ENCODE measurements at regions not wholly inside any gene's neighbourhood (a gene's known extent, or its start where the extent isn't known, plus 50 kb on each side); places are given as distances from the start of the nearest gene placed in this dataset.
"Not testable (repeated sequence)": the region's sequence is repeated elsewhere in the genome, so short reads cannot be mapped to it uniquely, and the experiment has no call there.

- Histone ChIP-seq H3K36me3 (no peaks in the 10 kb centered on the region), H3K4me3 (no peak overlapping the region), H3K27me3 (no peaks in the 10 kb centered on the region), H3K9me3 (no peaks in the 10 kb centered on the region), H3K27ac (no peak overlapping the region), H3K4me1 (no peaks in the 10 kb centered on the region)
- intact Hi-C loops (cut with DNase I; ENCODE audit: low total_unique reads): no loop called here
- no peak for TF ChIP-seq POLR2AphosphoS5 (IDR thresholded peaks at IDR 0.05)
- TF ChIP-seq POLR2A (IDR thresholded peaks at IDR 0.05): no peak
- no peak for TF ChIP-seq CTCF (IDR thresholded peaks at IDR 0.05)
- DNase-seq (ENCODE audit: low spot score in 2 of 2): no peak
Measured at GRCh38 chr21:14673649-14674048, 127.5 kb upstream of the SAMSN1 start.

- Histone ChIP-seq H3K27ac (no peak overlapping the region), H3K36me3 (no peaks in the 10 kb centered on the region), H3K4me3 (no peak overlapping the region), H3K27me3 (no peaks in the 10 kb centered on the region), H3K9me3 (no peaks in the 10 kb centered on the region), H3K4me1 (no peaks in the 10 kb centered on the region)
- no peak for TF ChIP-seq CTCF (IDR thresholded peaks at IDR 0.05)
- TF ChIP-seq POLR2AphosphoS5 (IDR thresholded peaks at IDR 0.05): no peak
- TF ChIP-seq POLR2A (IDR thresholded peaks at IDR 0.05): no peak
- intact Hi-C loops (cut with DNase I; ENCODE audit: low total_unique reads): no loop called here
- DNase-seq (ENCODE audit: low spot score in 2 of 2): no peak
Measured at GRCh38 chr21:14672466-14672865, 126.4 kb upstream of the SAMSN1 start.

GRCh38 chr21:14670409-14670808, 124.3 kb upstream of the SAMSN1 start:
- intact Hi-C loops (cut with DNase I; ENCODE audit: low total_unique reads): no loop called here
- H3K27me3 ChIP-seq: no peaks in the 10 kb centered on the region

GRCh38 chr21:14669092-14669491, 123.0 kb upstream of the SAMSN1 start:
- H3K9me3 ChIP-seq; H3K4me1 ChIP-seq; intact Hi-C loops (cut with DNase I; ENCODE audit: low total_unique reads); H3K27ac ChIP-seq; H3K4me3 ChIP-seq; H3K27me3 ChIP-seq; DNase-seq (ENCODE audit: low spot score in 2 of 2); H3K36me3 ChIP-seq: not testable (repeated sequence)

More at GRCh38 chr21:14670409-14670808, 124.3 kb upstream of the SAMSN1 start:
- DNase-seq (ENCODE audit: low spot score in 2 of 2): no peak
- no peak overlapping the region for H3K4me3 ChIP-seq
- no peak overlapping the region for H3K27ac ChIP-seq
- no peaks in the 10 kb centered on the region for H3K4me1 ChIP-seq
- TF ChIP-seq POLR2A (IDR thresholded peaks at IDR 0.05): no peak
- TF ChIP-seq POLR2AphosphoS5 (IDR thresholded peaks at IDR 0.05): no peak
- TF ChIP-seq CTCF (IDR thresholded peaks at IDR 0.05): no peak
- no peaks in the 10 kb centered on the region for H3K9me3 ChIP-seq
- H3K36me3 ChIP-seq: no peaks in the 10 kb centered on the region

GRCh38 chr21:14657241-14658008, 111.3 kb upstream of the SAMSN1 start:
- H3K9me3 ChIP-seq: no peaks in the 10 kb centered on the region
- H3K27ac ChIP-seq: no peak overlapping the region
- intact Hi-C loops (cut with DNase I; ENCODE audit: low total_unique reads): no loop called here
- no peak for DNase-seq (ENCODE audit: low spot score in 2 of 2)
- H3K27me3 ChIP-seq: no peaks in the 10 kb centered on the region
- no peaks in the 10 kb centered on the region for H3K4me1 ChIP-seq
- H3K36me3 ChIP-seq: no peaks in the 10 kb centered on the region
- no peak overlapping the region for H3K4me3 ChIP-seq
- TF ChIP-seq POLR2AphosphoS5 (IDR thresholded peaks at IDR 0.05) (no peak), POLR2A (IDR thresholded peaks at IDR 0.05) (no peak)

GRCh38 chr21:14646893-14647292, 100.8 kb upstream of the SAMSN1 start:
- no peak for DNase-seq (ENCODE audit: low spot score in 2 of 2)
- peaks cover 18 to 21% of the 10 kb centered on the region in 2 donors for H3K9me3 ChIP-seq
- H3K4me1 ChIP-seq: no peaks in the 10 kb centered on the region
- no peak overlapping the region for H3K27ac ChIP-seq
- no peak overlapping the region for H3K4me3 ChIP-seq
- no peaks in the 10 kb centered on the region for H3K27me3 ChIP-seq
- intact Hi-C loops (cut with DNase I; ENCODE audit: low total_unique reads): no loop called here
- TF ChIP-seq POLR2AphosphoS5 (IDR thresholded peaks at IDR 0.05) (no peak), POLR2A (IDR thresholded peaks at IDR 0.05) (no peak), CTCF (IDR thresholded peaks at IDR 0.05) (no peak)
- no peaks in the 10 kb centered on the region for H3K36me3 ChIP-seq
